ENCODE measurements at regions not wholly inside any gene's neighbourhood (a gene's known extent, or its start where the extent isn't known, plus 50 kb on each side); places are given as distances from the start of the nearest gene placed in this dataset.
"Not testable (repeated sequence)": the region's sequence is repeated elsewhere in the genome, so short reads cannot be mapped to it uniquely, and the experiment has no call there.

- TF ChIP-seq CTCF, POLR2A (IDR thresholded peaks at IDR 0.05): not testable (repeated sequence)
Observed at GRCh38 chr5:62250919-62251318, 55.1 kb upstream of the KIF2A start.
